Brain microvascular endothelial cell (primary cell): ENCODE measurements at regions not wholly inside any gene's neighbourhood (a gene's known extent, or its start where the extent isn't known, plus 50 kb on each side); places are given as distances from the start of the nearest gene placed in this dataset.
A peak's percentile ranks its signal among the peaks of the same experiment; 100 is the strongest.

ENCODE experiments used
- DNase-seq: peaks from one replicate; pipeline ENCODE4 v3.0.0-alpha.2; 2020
- H3K27ac ChIP-seq: fragments of 250-450 bp; sonication (Bioruptor Pico); 2 replicates; pipeline ENCODE4 v1.5.1; 2020; ENCODE audit warnings: mild to moderate bottlenecking, moderate library complexity
- H3K27me3 ChIP-seq: fragments of 250-450 bp; sonication (Bioruptor Pico); replicated peaks from 2 replicates; pipeline ENCODE4 v1.5.1; 2020; ENCODE audit warnings: mild to moderate bottlenecking
- H3K36me3 ChIP-seq: fragments of 250-450 bp; sonication (Bioruptor Pico); replicated peaks from 2 replicates; pipeline ENCODE4 v1.5.1; 2020; ENCODE audit warnings: mild to moderate bottlenecking
- H3K4me3 ChIP-seq: 2 replicates; pipeline ENCODE4 v1.5.1; 2011; ENCODE audit warnings: low read depth, mild to moderate bottlenecking, control low read depth, low read length, moderate library complexity
- CTCF ChIP-seq: IDR thresholded peaks from 2 replicates; pipeline ENCODE4 v1.5.1; 2011; ENCODE audit warnings: low read depth, mild to moderate bottlenecking, moderate library complexity, low read length, control low read depth, inconsistent platforms; ENCODE audit errors: missing control alignments
- in situ Hi-C: cut with HindIII; loops from 2 replicates; pipeline ENCODE4 v1.10.0; 2017; ENCODE audit warnings: low sequenced_read_pairs, low pct_ligation_motif_present

GRCh38 chr4:120158046-120158445 is 91.4 kb upstream of the MAD2L1 start:
- Histone ChIP-seq H3K4me3 (no peak overlapping the region), H3K27me3 (no peaks in the 10 kb centered on the region), H3K36me3 (no peaks in the 10 kb centered on the region), H3K27ac (no peak overlapping the region)
- TF ChIP-seq CTCF, result no peak
- no peak for DNase-seq
- in situ Hi-C loops, result no loop called here

GRCh38 chr4:120156120-120156718 is 89.6 kb upstream of the MAD2L1 start:
- peak; percentile 38 for DNase-seq
- no peaks in the 10 kb centered on the region for H3K27me3 ChIP-seq
- H3K27ac ChIP-seq, result no peak overlapping the region
- no peak overlapping the region for H3K4me3 ChIP-seq
- in situ Hi-C loops, result no loop called here
- no peaks in the 10 kb centered on the region for H3K36me3 ChIP-seq
- TF ChIP-seq CTCF, result peak; percentile 36

GRCh38 chr4:120155287-120155686 is 88.6 kb upstream of the MAD2L1 start:
- H3K36me3 ChIP-seq, result no peaks in the 10 kb centered on the region
- H3K27ac ChIP-seq, result no peak overlapping the region
- no peak for TF ChIP-seq CTCF
- H3K4me3 ChIP-seq, result no peak overlapping the region
- no peaks in the 10 kb centered on the region for H3K27me3 ChIP-seq
- in situ Hi-C loops, result no loop called here
- no peak for DNase-seq

GRCh38 chr4:120144634-120145033 is 78.0 kb upstream of the MAD2L1 start:
- Histone ChIP-seq H3K27me3 (no peaks in the 10 kb centered on the region), H3K27ac (no peak overlapping the region), H3K36me3 (no peaks in the 10 kb centered on the region), H3K4me3 (no peak overlapping the region)
- in situ Hi-C loops, result no loop called here
- TF ChIP-seq CTCF, result no peak
- no peak for DNase-seq

GRCh38 chr4:120144041-120144440 is 77.4 kb upstream of the MAD2L1 start:
- Histone ChIP-seq H3K27me3 (no peaks in the 10 kb centered on the region), H3K27ac (no peak overlapping the region), H3K4me3 (no peak overlapping the region), H3K36me3 (no peaks in the 10 kb centered on the region)
- no peak for DNase-seq
- in situ Hi-C loops, result no loop called here
- TF ChIP-seq CTCF, result no peak

- no peak for TF ChIP-seq CTCF
- no peaks in the 10 kb centered on the region for H3K36me3 ChIP-seq
- H3K4me3 ChIP-seq, result no peak overlapping the region
- H3K27ac ChIP-seq, result no peak overlapping the region
- H3K27me3 ChIP-seq, result no peaks in the 10 kb centered on the region
- DNase-seq, result no peak
- in situ Hi-C loops, result no loop called here
These were observed 72.7 kb upstream of the MAD2L1 start for GRCh38 chr4:120139392-120139791.
